A673 (cell line): ENCODE measurements at regions not wholly inside any gene's neighbourhood (a gene's known extent, or its start where the extent isn't known, plus 50 kb on each side); places are given as distances from the start of the nearest gene placed in this dataset.

Source experiments
- BruUV-seq: library from RNA; stranded (reverse); fragments of 400-500 nt; replicated peaks from 2 replicates; lab custom pipeline; 2021; lab: Mats Ljungman, UMichigan
- CTCF ChIA-PET: fragments of 300-600 bp; sonication (Branson Sonifier 250); formaldehyde crosslinking; loops from one replicate; lab custom pipeline; 2022; ENCODE audit warnings: antibody characterized with exemption; lab: Charles Lee
- POLR2A ChIA-PET: fragments of 300-600 bp; sonication (Branson Sonifier 250); formaldehyde crosslinking; loops from one replicate; lab custom pipeline; 2022; ENCODE audit warnings: antibody characterized with exemption; ENCODE audit not compliant: low non-redundant PET; lab: Charles Lee
- DNase-seq: peaks from one replicate; pipeline ENCODE4 v3.0.0-alpha.2; 2015; ENCODE audit warnings: low spot score
- H3K27ac ChIP-seq: fragments of 200-600 bp; sonication (generic); 2 replicates; pipeline ENCODE4 v1.5.1; 2016; ENCODE audit warnings: mixed run types, low read depth, mild to moderate bottlenecking, mixed read lengths, antibody characterized with exemption, low read length; ENCODE audit not compliant: poor library complexity, severe bottlenecking
- H3K27me3 ChIP-seq: fragments of 200-600 bp; sonication (generic); replicated peaks from 2 replicates; pipeline ENCODE4 v1.6.1; 2017; ENCODE audit warnings: mixed run types, low read depth, mild to moderate bottlenecking, mixed read lengths, antibody characterized with exemption, low read length; ENCODE audit not compliant: insufficient read depth, poor library complexity
- H3K36me3 ChIP-seq: fragments of 200-600 bp; sonication (generic); 2 replicates; pipeline ENCODE4 v1.6.1; 2016; ENCODE audit warnings: mixed run types, mild to moderate bottlenecking, mixed read lengths, antibody characterized with exemption, low read length; ENCODE audit not compliant: insufficient read depth, poor library complexity, severe bottlenecking
- H3K4me1 ChIP-seq: fragments of 200-600 bp; sonication (generic); 2 replicates; pipeline ENCODE4 v1.6.1; 2017; ENCODE audit warnings: mixed run types, mild to moderate bottlenecking, mixed read lengths, antibody characterized with exemption, low read length; ENCODE audit not compliant: insufficient read depth, poor library complexity, severe bottlenecking
- H3K4me3 ChIP-seq: fragments of 200-600 bp; sonication (generic); 2 replicates; pipeline ENCODE4 v1.5.1; 2016; ENCODE audit warnings: low read depth, mixed run types, mild to moderate bottlenecking, mixed read lengths, low read length; ENCODE audit not compliant: poor library complexity, severe bottlenecking
- H3K9me3 ChIP-seq: fragments of 200-600 bp; sonication (generic); 2 replicates; pipeline ENCODE4 v1.6.1; 2016; ENCODE audit warnings: mixed run types, low read depth, mild to moderate bottlenecking, mixed read lengths, antibody characterized with exemption, low read length; ENCODE audit not compliant: poor library complexity, severe bottlenecking
- CTCF ChIP-seq: fragments of 300-800, 200-600 bp; sonication (generic); conservative IDR thresholded peaks from 2 replicates; pipeline ENCODE4 v1.5.1; 2017; ENCODE audit warnings: low read depth, mild to moderate bottlenecking, antibody characterized with exemption, low read length, moderate library complexity, mixed read lengths
- EZH2 ChIP-seq: fragments of 200-600 bp; sonication (generic); IDR thresholded peaks from 2 replicates; pipeline ENCODE4 v1.6.1; 2017; ENCODE audit warnings: borderline replicate concordance, low read depth, mild to moderate bottlenecking, mixed read lengths, antibody characterized with exemption, low read length; ENCODE audit not compliant: poor library complexity, severe bottlenecking
- intact Hi-C: fragments of 100-400 bp; cut with micrococcal nuclease; formaldehyde crosslinking; loops from one replicate; pipeline ENCODE4 v1.10.0; 2022; ENCODE audit not compliant: unreplicated experiment

GRCh38 chr13:103844471-103844870 is 778.3 kb upstream of the SLC10A2 start:
- ChIA-PET CTCF (no interaction called here), POLR2A (no interaction called here)
- Histone ChIP-seq H3K9me3 (no peaks in the 10 kb centered on the region), H3K4me1 (no peaks in the 10 kb centered on the region), H3K27me3 (peaks cover 9% of the 10 kb centered on the region), H3K36me3 (no peaks in the 10 kb centered on the region), H3K27ac (no peak overlapping the region), H3K4me3 (no peak overlapping the region)
- TF ChIP-seq CTCF (no peak), EZH2 (no peak)
- BruUV-seq: no TSS peak
- peak; percentile 1 for DNase-seq
- intact Hi-C loops: no loop called here

GRCh38 chr13:103839460-103839859 is 773.2 kb upstream of the SLC10A2 start:
- BruUV-seq: no TSS peak
- CTCF ChIA-PET: no interaction called here
- peaks cover 12% of the 10 kb centered on the region for H3K27me3 ChIP-seq
- POLR2A ChIA-PET: no interaction called here
- no peak for DNase-seq
- no peaks in the 10 kb centered on the region for H3K9me3 ChIP-seq
- no peak overlapping the region for H3K4me3 ChIP-seq
- TF ChIP-seq CTCF (no peak), EZH2 (no peak)
- no peak overlapping the region for H3K27ac ChIP-seq
- H3K36me3 ChIP-seq: no peaks in the 10 kb centered on the region
- H3K4me1 ChIP-seq: no peaks in the 10 kb centered on the region
- intact Hi-C loops: no loop called here

GRCh38 chr13:103835052-103835451 is 768.8 kb upstream of the SLC10A2 start:
- Histone ChIP-seq H3K9me3 (no peaks in the 10 kb centered on the region), H3K4me3 (no peak overlapping the region), H3K27ac (no peak overlapping the region), H3K36me3 (no peaks in the 10 kb centered on the region), H3K27me3 (peaks cover 6% of the 10 kb centered on the region), H3K4me1 (no peaks in the 10 kb centered on the region)
- DNase-seq: no peak
- ChIA-PET POLR2A (no interaction called here), CTCF (no interaction called here)
- intact Hi-C loops: no loop called here
- TF ChIP-seq EZH2 (no peak), CTCF (no peak)
- BruUV-seq: no TSS peak
